Large intestine (tissue), 3 donors: ENCODE measurements at regions not wholly inside any gene's neighbourhood (a gene's known extent, or its start where the extent isn't known, plus 50 kb on each side); places are given as distances from the start of the nearest gene placed in this dataset.

ENCODE experiments used
- DNase-seq, 2 donors: peaks; one replicate each; pipeline versions ENCODE4 v3.0.0 to v3.0.0-alpha.2; 2013
- H3K27ac ChIP-seq: one replicate; pipeline ENCODE4 v1.5.1; 2013; ENCODE audit warnings: low read length
- H3K27me3 ChIP-seq: 2 replicates; pipeline ENCODE4 v1.6.1; 2013; ENCODE audit warnings: low read length; ENCODE audit not compliant: control insufficient read depth, insufficient read depth
- H3K36me3 ChIP-seq: 2 replicates; pipeline ENCODE4 v1.6.1; 2013; ENCODE audit warnings: low read length; ENCODE audit not compliant: control insufficient read depth, insufficient read depth
- H3K4me1 ChIP-seq: one replicate; pipeline ENCODE4 v1.6.1; 2013; ENCODE audit warnings: low read length; ENCODE audit not compliant: control insufficient read depth, insufficient read depth
- H3K4me3 ChIP-seq: one replicate; pipeline ENCODE4 v1.5.1; 2013; ENCODE audit warnings: low read length
- H3K9me3 ChIP-seq: one replicate; pipeline ENCODE4 v1.6.1; 2013; ENCODE audit warnings: mild to moderate bottlenecking, low read depth, low read length, moderate library complexity; ENCODE audit not compliant: control insufficient read depth
- whole genome bisulfite sequencing: methylation state at CpG from one replicate; pipeline ENCODE4 v1.1.5; 2013; ENCODE audit warnings: low lambda C conversion rate; ENCODE audit not compliant: insufficient coverage; 5-methylcytosine and 5-hydroxymethylcytosine counted together

GRCh38 chr12:114480337-114481199 is 74.6 kb upstream of the TBX5 start:
- Histone ChIP-seq H3K4me3 (no peak overlapping the region), H3K4me1 (no peaks in the 10 kb centered on the region), H3K9me3 (peaks cover 9% of the 10 kb centered on the region), H3K27ac (no peak overlapping the region), H3K27me3 (peaks cover 75% of the 10 kb centered on the region), H3K36me3 (no peaks in the 10 kb centered on the region)
- no peak for DNase-seq
- WGBS: no CpG with 5 or more reads among the region's 34 CpGs

GRCh38 chr12:114479831-114480230 is 73.9 kb upstream of the TBX5 start:
- no CpG with 5 or more reads among the region's 22 CpGs for WGBS
- Histone ChIP-seq H3K9me3 (peaks cover 2% of the 10 kb centered on the region), H3K4me3 (no peak overlapping the region), H3K36me3 (no peaks in the 10 kb centered on the region), H3K4me1 (no peaks in the 10 kb centered on the region), H3K27me3 (peaks cover 75% of the 10 kb centered on the region), H3K27ac (no peak overlapping the region)
- no peak for DNase-seq

- Histone ChIP-seq H3K4me3 (no peak overlapping the region), H3K27me3 (peaks cover 75% of the 10 kb centered on the region), H3K36me3 (no peaks in the 10 kb centered on the region), H3K9me3 (no peaks in the 10 kb centered on the region), H3K4me1 (no peaks in the 10 kb centered on the region), H3K27ac (no peak overlapping the region)
- no peak for DNase-seq
- no CpG with 5 or more reads among the region's 5 CpGs for WGBS
Observed at GRCh38 chr12:114478865-114479264, 72.9 kb upstream of the TBX5 start.

- no peak overlapping the region for H3K4me3 ChIP-seq
- no peaks in the 10 kb centered on the region for H3K4me1 ChIP-seq
- no peak overlapping the region for H3K27ac ChIP-seq
- H3K9me3 ChIP-seq: no peaks in the 10 kb centered on the region
- H3K36me3 ChIP-seq: no peaks in the 10 kb centered on the region
- 13% methylated on average over 3 of the region's 5 CpGs for WGBS
- no peak for DNase-seq
- H3K27me3 ChIP-seq: peaks cover 69% of the 10 kb centered on the region
Observed at GRCh38 chr12:114477989-114478395, 72.0 kb upstream of the TBX5 start.

- H3K36me3 ChIP-seq: no peaks in the 10 kb centered on the region
- no peak overlapping the region for H3K27ac ChIP-seq
- H3K27me3 ChIP-seq: peaks cover 54% of the 10 kb centered on the region
- H3K9me3 ChIP-seq: no peaks in the 10 kb centered on the region
- WGBS: no CpG with 5 or more reads among the region's 2 CpGs
- H3K4me1 ChIP-seq: no peaks in the 10 kb centered on the region
- no peak overlapping the region for H3K4me3 ChIP-seq
- DNase-seq: no peak
Observed at GRCh38 chr12:114476159-114476558, 70.2 kb upstream of the TBX5 start.

GRCh38 chr12:114473717-114474116 is 67.8 kb upstream of the TBX5 start:
- DNase-seq: no peak
- H3K9me3 ChIP-seq: no peaks in the 10 kb centered on the region
- no peaks in the 10 kb centered on the region for H3K36me3 ChIP-seq
- no CpG with 5 or more reads among the region's 3 CpGs for WGBS
- no peak overlapping the region for H3K27ac ChIP-seq
- H3K27me3 ChIP-seq: peaks cover 33% of the 10 kb centered on the region
- H3K4me3 ChIP-seq: no peak overlapping the region
- H3K4me1 ChIP-seq: no peaks in the 10 kb centered on the region

- WGBS: 100% methylated on average over 1 of the region's 2 CpGs
- Histone ChIP-seq H3K27me3 (peaks cover 26% of the 10 kb centered on the region), H3K4me3 (no peak overlapping the region), H3K36me3 (no peaks in the 10 kb centered on the region), H3K27ac (no peak overlapping the region), H3K9me3 (no peaks in the 10 kb centered on the region), H3K4me1 (no peaks in the 10 kb centered on the region)
- no peak for DNase-seq
Observed at GRCh38 chr12:114473018-114473417, 67.1 kb upstream of the TBX5 start.

- H3K4me1 ChIP-seq: no peaks in the 10 kb centered on the region
- no peak for DNase-seq
- H3K27me3 ChIP-seq: peaks cover 15% of the 10 kb centered on the region
- H3K36me3 ChIP-seq: no peaks in the 10 kb centered on the region
- no peak overlapping the region for H3K4me3 ChIP-seq
- no peaks in the 10 kb centered on the region for H3K9me3 ChIP-seq
- WGBS: no CpG with 5 or more reads among the region's 4 CpGs
- no peak overlapping the region for H3K27ac ChIP-seq
Observed at GRCh38 chr12:114457620-114458019, 51.7 kb upstream of the TBX5 start.
